HK-2 (cell line): ENCODE measurements at regions not wholly inside any gene's neighbourhood (a gene's known extent, or its start where the extent isn't known, plus 50 kb on each side); places are given as distances from the start of the nearest gene placed in this dataset.
"Not testable (repeated sequence)": the region's sequence is repeated elsewhere in the genome, so short reads cannot be mapped to it uniquely, and the experiment has no call there.

Experiments
- DNase-seq: peaks from one replicate; pipeline ENCODE4 v3.0.0-alpha.2; 2018; ENCODE audit not compliant: unreplicated experiment

- DNase-seq, result not testable (repeated sequence)
Measured at GRCh38 chr2:187610450-187610849, 56.2 kb upstream of the TFPI start.

- DNase-seq, result no peak
Measured at GRCh38 chr2:187612857-187613256, 58.6 kb upstream of the TFPI start.

- no peak for DNase-seq
Measured at GRCh38 chr2:187614756-187615155, 60.5 kb upstream of the TFPI start.

GRCh38 chr2:187615364-187615763 lies 61.1 kb upstream of the TFPI start:
- no peak for DNase-seq

- no peak for DNase-seq
Measured at GRCh38 chr2:187615902-187616301, 61.7 kb upstream of the TFPI start.

GRCh38 chr2:187617120-187617519 lies 62.9 kb upstream of the TFPI start:
- DNase-seq, result no peak

- no peak for DNase-seq
Measured at GRCh38 chr2:187617905-187618304, 63.7 kb upstream of the TFPI start.

GRCh38 chr2:187618813-187619212 lies 64.6 kb upstream of the TFPI start:
- DNase-seq, result no peak

- no peak for DNase-seq
Measured at GRCh38 chr2:187627153-187627552, 72.9 kb upstream of the TFPI start.

GRCh38 chr2:187636731-187637391 lies 82.6 kb upstream of the TFPI start:
- not testable (repeated sequence) for DNase-seq

- DNase-seq, result not testable (repeated sequence)
Measured at GRCh38 chr2:187637392-187637740, 83.1 kb upstream of the TFPI start.

GRCh38 chr2:187637771-187638170 lies 83.5 kb upstream of the TFPI start:
- not testable (repeated sequence) for DNase-seq

GRCh38 chr2:187638840-187639239 lies 84.6 kb upstream of the TFPI start:
- no peak for DNase-seq

- DNase-seq, result no peak
Measured at GRCh38 chr2:187640926-187641510, 86.8 kb upstream of the TFPI start.

- DNase-seq, result no peak
Measured at GRCh38 chr2:187642498-187642897, 88.3 kb upstream of the TFPI start.

GRCh38 chr2:187644486-187644885 lies 90.3 kb upstream of the TFPI start:
- DNase-seq, result no peak

- DNase-seq, result no peak
Measured at GRCh38 chr2:187644981-187645380, 90.7 kb upstream of the TFPI start.

GRCh38 chr2:187646556-187646955 lies 92.3 kb upstream of the TFPI start:
- DNase-seq, result no peak

- no peak for DNase-seq
Measured at GRCh38 chr2:187654535-187654934, 100.3 kb upstream of the TFPI start.

GRCh38 chr2:187655001-187655400 lies 100.8 kb upstream of the TFPI start:
- no peak for DNase-seq

- DNase-seq, result no peak
Measured at GRCh38 chr2:187656123-187656522, 101.9 kb upstream of the TFPI start.

GRCh38 chr2:187658952-187659525 lies 104.8 kb upstream of the TFPI start:
- no peak for DNase-seq

GRCh38 chr2:187676050-187676449 lies 121.8 kb upstream of the TFPI start:
- not testable (repeated sequence) for DNase-seq

- no peak for DNase-seq
Measured at GRCh38 chr2:187679454-187679853, 125.2 kb upstream of the TFPI start.
